Left cardiac atrium (tissue), 4 donors: ENCODE measurements at regions not wholly inside any gene's neighbourhood (a gene's known extent, or its start where the extent isn't known, plus 50 kb on each side); places are given as distances from the start of the nearest gene placed in this dataset.

ENCODE experiments used
- ATAC-seq, 2 donors: fragments of 200-7000 bp; cut with Tn5 transposase; one replicate each; pipeline ENCODE4 v1.9.1; 2020; ENCODE audit warnings: mild to moderate bottlenecking in 2 of 2, moderate library complexity in 2 of 2
- DNase-seq: peaks from one replicate; pipeline ENCODE4 v3.0.0-alpha.2; 2020
- intact Hi-C, 2 donors: fragments of 100-400 bp; cut with DNase I; formaldehyde crosslinking; loops; one replicate each; pipeline versions ENCODE4 v1.14.1 to v1.15.1; 2022 to 2023
- donor health status: DM: no; HTN: yes; CAD: no.
- donor health status: DM: no; HTN: yes; CAD: no; lungs with severe emphysema.
- donor health status: DM: yes; HTN: yes; CAD: no.
- donor health status: Dilated cardiomyopathy.

DNA sequence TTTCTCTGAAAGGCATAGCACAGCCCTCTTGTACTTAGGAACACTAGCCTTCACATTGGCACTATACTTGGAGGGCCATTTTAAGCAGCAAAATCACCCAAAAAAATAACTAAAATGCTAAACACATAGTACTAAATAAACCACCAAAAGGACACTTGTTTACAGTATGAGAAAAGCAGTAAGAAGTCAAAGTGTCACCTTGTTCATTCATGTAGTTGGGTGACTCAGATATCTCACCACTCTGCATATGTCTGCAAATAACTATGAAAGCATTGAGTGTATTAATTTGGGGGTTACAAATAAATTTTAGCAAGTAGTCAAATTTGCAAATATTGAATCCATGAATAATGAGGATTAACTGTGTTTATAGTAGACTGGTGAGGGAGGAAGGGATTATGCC, 107.6 kb downstream of the ELAPOR2 start:
- intact Hi-C loops, result no loop called here
- ATAC-seq, result no peak
- no peak for DNase-seq

GRCh38 chr7:86950944-86951343, 108.5 kb downstream of the ELAPOR2 start:
- ATAC-seq (no peak), DNase-seq (no peak)
- intact Hi-C loops, result no loop called here

- intact Hi-C loops, result no loop called here
- ATAC-seq (no peak), DNase-seq (no peak)
Observed at GRCh38 chr7:86950360-86950759, 109.1 kb downstream of the ELAPOR2 start.

DNA sequence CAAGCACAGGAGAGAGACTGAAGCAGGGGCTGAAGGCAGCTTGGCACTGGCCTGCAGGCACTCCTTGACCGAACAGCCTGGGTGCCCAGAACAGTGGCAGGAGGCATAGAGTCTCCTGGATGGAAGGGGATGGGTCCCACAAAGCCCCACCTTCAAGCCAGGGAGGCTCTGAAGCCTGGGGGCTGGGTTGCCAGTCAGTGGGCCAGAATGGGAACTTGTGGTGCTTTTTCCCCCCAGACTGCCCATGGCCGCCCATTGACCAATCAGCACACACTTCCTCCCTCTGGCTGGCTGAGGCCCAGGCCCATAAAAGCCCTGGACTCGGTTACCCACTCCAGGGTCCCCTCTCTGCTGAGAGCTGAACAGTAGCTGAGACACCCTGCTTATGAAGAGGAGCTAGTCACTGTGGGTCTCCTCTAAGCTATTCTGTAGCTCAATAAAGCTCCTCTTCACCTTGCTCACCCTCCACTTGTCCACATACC, 109.6 kb downstream of the ELAPOR2 start:
- DNase-seq (no peak), ATAC-seq (no peak)
- intact Hi-C loops, result no loop called here

GRCh38 chr7:86949052-86949778, 110.2 kb downstream of the ELAPOR2 start:
- ATAC-seq (no peak), DNase-seq (no peak)
- intact Hi-C loops, result no loop called here

- ATAC-seq (no peak), DNase-seq (no peak)
- intact Hi-C loops, result no loop called here
Observed at GRCh38 chr7:86947929-86948328, 111.5 kb downstream of the ELAPOR2 start.

DNA sequence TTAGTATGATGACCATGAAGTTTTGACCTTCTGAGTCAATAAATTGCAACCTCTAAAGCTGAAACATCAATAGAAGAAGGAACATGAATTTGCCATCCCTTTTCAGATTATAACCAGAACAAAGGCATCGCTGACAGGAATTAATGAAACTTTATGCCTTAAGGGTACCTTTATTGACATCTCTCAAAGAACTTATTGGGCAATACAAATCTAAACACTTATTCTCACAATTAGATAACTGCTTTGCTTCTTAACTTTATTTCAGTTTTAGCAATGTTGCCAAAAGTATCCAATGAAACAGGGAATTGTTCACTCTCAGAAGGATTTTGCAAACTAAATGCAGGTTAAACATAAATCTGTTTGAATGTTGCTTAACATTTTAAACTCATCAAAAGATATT, 116.0 kb downstream of the ELAPOR2 start:
- DNase-seq (no peak), ATAC-seq (no peak)
- intact Hi-C loops, result no loop called here

DNA sequence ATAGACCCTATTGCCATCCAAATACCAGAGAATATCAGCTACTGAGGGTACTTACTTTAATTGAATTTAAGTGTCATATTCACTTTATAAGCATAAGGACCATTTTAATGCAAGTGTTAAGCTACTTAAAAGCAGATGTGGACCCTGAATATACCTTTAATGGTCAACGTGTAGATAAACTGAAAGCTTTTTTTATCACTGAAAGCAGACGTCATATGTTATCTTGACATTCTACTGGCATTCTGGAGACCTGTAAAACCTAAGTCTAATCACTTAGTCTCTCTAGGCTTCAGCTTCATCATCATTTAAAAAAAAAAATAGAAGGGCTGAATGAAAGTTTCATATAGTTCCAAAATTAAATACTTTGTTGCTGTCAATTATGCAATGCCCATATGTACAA, 116.5 kb downstream of the ELAPOR2 start:
- no peak for ATAC-seq
- intact Hi-C loops, result no loop called here

DNA sequence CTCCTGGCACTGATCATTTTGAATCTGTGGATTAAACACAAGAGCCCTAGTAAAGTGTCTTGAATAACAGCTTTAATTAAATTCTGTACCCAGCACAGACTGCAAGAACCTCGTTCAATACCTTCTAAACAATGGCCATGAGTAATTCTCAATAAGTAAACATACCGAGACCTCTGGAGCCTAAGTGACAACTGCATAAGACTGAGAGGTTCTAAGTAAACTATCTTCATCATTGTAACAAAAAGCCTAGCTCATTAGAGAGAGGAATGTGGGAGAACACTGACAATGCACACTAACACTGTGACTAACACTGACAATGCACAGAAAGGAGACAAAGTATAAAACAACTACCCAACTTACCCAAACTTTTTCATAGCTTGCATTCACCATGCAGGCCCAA, 117.4 kb downstream of the ELAPOR2 start:
- no peak for ATAC-seq
- intact Hi-C loops, result no loop called here
- no peak for DNase-seq

More for the DNA sequence above, 116.5 kb downstream of the ELAPOR2 start:
- DNase-seq, result no peak

DNA sequence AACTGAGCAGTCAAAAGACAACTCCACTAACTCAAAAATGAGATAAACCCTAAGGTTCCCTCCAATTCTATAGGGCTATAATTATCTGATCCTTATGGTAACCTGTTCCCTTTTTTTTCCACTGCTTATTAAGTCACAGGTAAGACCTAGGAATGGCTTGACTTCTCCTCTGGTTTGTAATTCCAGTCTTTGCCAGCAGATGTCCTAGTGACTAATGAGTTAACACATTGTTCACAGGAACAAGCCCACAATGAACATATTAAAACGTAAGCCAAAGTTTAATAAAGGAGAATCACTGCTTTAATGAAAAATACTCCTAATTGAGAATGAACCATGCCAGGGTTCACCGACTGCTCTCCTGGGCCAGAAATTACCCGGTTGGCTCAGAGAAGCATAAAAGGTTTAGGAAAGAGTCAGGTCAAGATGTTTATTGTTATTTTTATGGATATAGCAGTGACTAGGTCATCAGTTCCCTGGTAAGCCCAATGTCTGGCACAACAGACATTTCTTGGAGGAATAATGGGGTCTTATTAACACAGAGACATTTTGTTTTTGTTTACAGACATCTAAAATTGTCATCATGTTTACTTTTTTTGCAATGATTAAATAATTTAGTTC, 120.1 kb downstream of the ELAPOR2 start:
- ATAC-seq, result peak; percentile 67 to 72

GRCh38 chr7:86937363-86937878, 122.0 kb downstream of the ELAPOR2 start:
- intact Hi-C loops, result loop anchor here in 1 of 2 donors (5.0 to 10.0 kb wide), 2 partner anchors 210 to 297 kb away; no protein-coding TSS in a partner anchor
- DNase-seq, result no peak
- ATAC-seq, result no peak

More for the DNA sequence above, 120.1 kb downstream of the ELAPOR2 start:
- no peak for DNase-seq
- intact Hi-C loops, result loop anchor here in 1 of 2 donors (5.0 to 10.0 kb wide), 2 partner anchors 208 to 295 kb away; no protein-coding TSS in a partner anchor

DNA sequence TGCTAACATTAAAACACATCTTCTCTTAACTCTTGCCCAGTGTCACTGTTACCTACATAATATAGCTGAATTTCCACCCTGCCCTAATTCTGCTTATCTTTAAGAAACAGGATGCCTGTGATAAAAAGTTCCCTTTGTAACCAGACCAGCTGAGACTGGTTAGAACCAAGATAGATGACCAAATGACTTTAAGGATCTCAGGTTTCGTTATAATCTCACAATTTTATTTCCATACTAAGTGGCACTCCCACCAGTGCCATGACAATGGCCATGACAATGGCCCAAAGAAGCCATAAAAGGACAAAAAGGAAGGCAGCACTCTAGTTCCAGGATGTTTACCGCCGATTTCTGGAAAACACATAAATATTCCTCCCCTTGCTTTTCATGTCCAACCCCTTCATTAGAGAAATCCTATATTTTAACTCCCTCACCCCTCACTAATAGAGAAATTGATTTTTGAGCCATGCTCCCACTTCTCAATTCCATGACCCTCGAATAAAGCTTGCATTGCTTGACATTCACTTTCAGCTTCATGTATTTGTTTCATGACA, 126.1 kb downstream of the ELAPOR2 start:
- DNase-seq, result no peak
- intact Hi-C loops, result loop anchor here (5.0 to 10.0 kb wide), 2 partner anchors 124 to 301 kb away; partner anchors contain the start of gene ELAPOR2 (in 1 of the 2)
- ATAC-seq, result no peak

DNA sequence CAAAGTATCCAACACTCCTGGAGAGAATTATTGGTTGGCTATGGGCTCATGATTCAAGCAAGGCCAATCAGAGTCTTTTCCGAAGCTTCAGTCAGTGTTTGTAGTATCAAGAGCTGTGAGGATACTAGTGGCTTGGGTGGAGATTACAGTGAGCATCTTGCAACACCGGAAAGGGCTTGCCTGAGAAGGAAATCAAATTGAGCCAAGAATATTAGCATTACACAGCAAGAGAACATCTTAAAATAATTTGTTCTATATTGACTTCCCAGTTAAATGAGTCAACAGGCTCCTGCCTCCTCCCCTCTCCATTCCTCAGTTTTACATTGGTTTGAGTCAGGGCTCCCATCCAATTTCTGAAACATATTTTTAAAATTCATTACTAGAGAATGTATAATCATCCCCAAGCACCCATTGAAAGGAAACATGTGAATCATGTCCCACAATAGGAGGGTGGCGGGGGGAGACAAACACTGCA, 127.4 kb downstream of the ELAPOR2 start:
- intact Hi-C loops, result loop anchor here (5.0 to 10.0 kb wide), 2 partner anchors 125 to 303 kb away; partner anchors contain the start of gene ELAPOR2 (in 1 of the 2)
- peak; percentile 33 for DNase-seq
- peak; percentile 74 to 97 for ATAC-seq

- no peak for ATAC-seq
- intact Hi-C loops, result loop anchor here (5.0 to 10.0 kb wide), 2 partner anchors 126 to 303 kb away; partner anchors contain the start of gene ELAPOR2 (in 1 of the 2)
- no peak for DNase-seq
Observed at GRCh38 chr7:86931439-86931838, 128.0 kb downstream of the ELAPOR2 start.

- intact Hi-C loops, result loop anchor here (5.0 to 10.0 kb wide), 2 partner anchors 127 to 304 kb away; partner anchors contain the start of gene ELAPOR2 (in 1 of the 2)
- DNase-seq (no peak), ATAC-seq (no peak)
Observed at GRCh38 chr7:86930554-86931307, 128.7 kb downstream of the ELAPOR2 start.

DNA sequence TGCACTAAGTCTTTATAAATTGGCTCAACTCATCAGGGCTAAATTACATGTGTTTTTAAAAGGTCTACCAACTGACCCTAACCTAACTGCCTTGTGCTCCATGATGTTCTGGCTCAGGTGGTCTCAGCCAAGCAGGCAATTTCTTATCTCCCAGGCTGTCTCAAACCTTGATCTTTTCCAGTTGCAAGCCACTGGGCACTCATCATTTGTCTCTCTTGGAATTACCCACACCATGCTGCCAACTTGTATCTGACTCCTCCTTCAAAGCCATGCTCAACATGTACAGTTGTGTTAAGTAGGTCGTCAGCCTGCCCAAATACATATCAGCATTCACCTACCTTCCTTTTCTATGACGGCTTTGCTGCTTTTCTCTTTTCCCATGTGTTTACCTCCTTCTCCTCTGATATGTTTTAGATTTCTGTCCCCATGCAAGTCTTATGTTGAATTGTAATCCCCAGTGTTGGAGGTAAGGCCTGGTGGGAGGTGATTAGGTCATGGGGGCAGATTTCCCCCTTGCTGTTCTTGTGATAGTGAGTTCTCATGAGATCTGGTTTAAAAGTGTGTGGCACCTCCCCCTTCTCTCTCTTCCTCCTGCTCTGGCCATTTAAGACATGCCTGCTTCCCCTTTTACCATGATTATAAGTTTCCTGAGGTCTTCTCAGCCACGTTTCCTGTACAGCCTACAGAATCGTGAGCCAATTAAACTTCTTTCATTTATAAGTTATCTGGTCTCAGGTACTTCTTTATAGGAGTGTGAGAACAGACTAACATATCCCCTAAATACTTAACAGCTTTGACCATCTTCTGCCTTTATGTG, 130.0 kb downstream of the ELAPOR2 start:
- no peak for ATAC-seq
- DNase-seq, result no peak
- intact Hi-C loops, result loop anchor here (5.0 to 10.0 kb wide), 3 partner anchors 128 to 308 kb away; partner anchors contain the start of gene ELAPOR2 (in 1 of the 2)

DNA sequence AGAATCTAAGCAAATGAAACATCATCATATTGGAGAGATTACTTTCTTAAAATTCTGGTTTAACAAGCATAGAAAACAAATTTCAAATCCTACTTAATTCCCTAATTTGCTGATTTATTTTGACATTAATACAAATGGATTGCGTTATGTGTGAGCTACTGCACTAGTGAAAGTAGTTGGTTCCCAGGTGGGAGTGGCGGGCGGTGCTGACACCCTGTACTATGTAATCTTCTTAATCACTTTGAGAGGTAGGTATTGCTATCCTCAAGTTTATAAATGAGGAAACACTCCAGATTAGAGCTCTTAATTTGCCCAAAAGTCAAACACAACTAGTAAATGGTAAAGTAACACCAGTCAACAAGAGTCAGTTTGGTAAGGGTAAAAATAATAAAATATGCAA, 131.1 kb downstream of the ELAPOR2 start:
- DNase-seq, result no peak
- intact Hi-C loops, result loop anchor here in 1 of 2 donors (5.0 kb wide), 1 partner anchor 309 kb away; no protein-coding TSS in a partner anchor
- no peak for ATAC-seq

DNA sequence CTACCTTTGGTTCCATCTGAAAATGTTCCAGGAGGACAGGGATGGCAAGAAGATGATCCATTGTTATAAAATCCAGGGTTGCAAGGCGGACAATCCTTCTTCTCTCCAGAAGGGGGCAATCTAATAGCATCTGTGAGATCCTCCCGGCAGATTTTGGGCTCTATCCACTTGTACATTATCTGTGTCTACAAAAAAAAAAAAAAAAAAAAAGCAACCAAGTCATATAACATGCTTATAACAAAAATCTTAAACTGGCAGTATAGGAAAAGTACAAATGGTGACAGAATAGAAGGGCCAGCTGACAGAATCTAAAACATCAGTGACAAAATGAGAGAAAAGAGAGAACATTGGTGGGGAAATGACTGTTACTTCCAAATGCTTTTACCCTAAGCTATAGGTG, 132.7 kb downstream of the ELAPOR2 start:
- intact Hi-C loops, result loop anchor here in 1 of 2 donors (5.0 kb wide), 1 partner anchor 311 kb away; no protein-coding TSS in a partner anchor
- DNase-seq (no peak), ATAC-seq (peak in 1 of 2 donors; percentile 54)
